GM12892 (cell line): ENCODE measurements at regions not wholly inside any gene's neighbourhood (a gene's known extent, or its start where the extent isn't known, plus 50 kb on each side); places are given as distances from the start of the nearest gene placed in this dataset.

ENCODE experiments used
- DNase-seq: peaks from one replicate; pipeline ENCODE4 v3.0.0; 2011; ENCODE audit not compliant: insufficient read length
- FAIRE-seq: peaks from 2 replicates; lab custom pipeline; 2011; peaks lifted over from hg19 to GRCh38; lab: Jason Lieb, UNC
- POLR2A ChIP-seq: IDR thresholded peaks from 2 replicates; pipeline ENCODE4 v1.6.1; 2011; ENCODE audit warnings: low read depth, low read length, control low read depth
- POLR2AphosphoS5 ChIP-seq: IDR thresholded peaks from 2 replicates; pipeline ENCODE4 v1.6.1; 2011; ENCODE audit warnings: low read depth, low read length, control low read depth
- TAF1 ChIP-seq: IDR thresholded peaks from 2 replicates; pipeline ENCODE4 v1.6.1; 2011; ENCODE audit warnings: low read depth, mild to moderate bottlenecking, control low read depth, low read length, borderline replicate concordance

DNA sequence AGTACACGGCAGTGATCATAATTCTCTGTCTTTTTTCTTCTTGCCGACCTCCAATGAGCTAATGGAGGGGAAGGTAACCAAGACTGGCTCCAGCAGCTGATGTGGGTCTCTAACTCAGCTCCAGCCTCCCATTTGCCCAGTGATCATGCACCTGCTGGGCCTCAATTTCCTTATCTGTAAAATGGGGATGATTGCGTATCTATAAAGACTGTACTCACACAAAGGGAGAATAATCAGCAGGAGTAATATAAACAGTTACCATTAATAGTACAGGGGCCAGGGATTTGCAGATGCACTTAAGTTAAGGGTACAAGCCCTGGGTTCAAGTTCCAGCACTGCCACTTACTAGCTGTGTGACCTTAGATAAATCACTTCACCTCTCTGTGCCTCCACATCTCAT is 204.9 kb upstream of the LHX5 start:
- FAIRE-seq (no peak), DNase-seq (no peak)
- TF ChIP-seq POLR2A (no peak), POLR2AphosphoS5 (no peak), TAF1 (no peak)

- DNase-seq (no peak), FAIRE-seq (no peak)
- TF ChIP-seq POLR2AphosphoS5 (no peak), POLR2A (no peak), TAF1 (no peak)
Observed at GRCh38 chr12:113676117-113676516, 204.4 kb upstream of the LHX5 start.

DNA sequence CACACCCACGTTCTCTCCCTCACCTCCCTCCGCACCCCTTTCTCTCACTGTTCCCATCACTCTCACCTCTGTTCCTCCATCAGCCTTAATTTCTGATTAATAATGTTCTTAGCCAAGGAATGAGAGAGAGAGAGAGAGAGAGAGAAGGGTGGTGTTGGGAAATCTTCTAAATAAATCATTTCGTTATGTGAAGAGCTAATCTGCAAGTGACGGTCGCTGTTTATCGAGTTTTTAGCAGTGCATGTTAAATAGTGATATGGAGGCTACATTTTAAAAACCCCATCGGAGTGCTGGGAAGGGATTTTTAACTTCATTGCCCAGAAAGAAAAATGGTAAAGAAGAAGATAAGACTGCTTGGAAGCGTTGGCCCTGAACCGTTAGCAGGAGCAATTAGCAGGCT is 203.3 kb upstream of the LHX5 start:
- TF ChIP-seq TAF1 (no peak), POLR2AphosphoS5 (no peak), POLR2A (no peak)
- FAIRE-seq (no peak), DNase-seq (no peak)

GRCh38 chr12:113674302-113674701 is 202.6 kb upstream of the LHX5 start:
- FAIRE-seq, result no peak
- no peak for TF ChIP-seq POLR2A
- no peak for TF ChIP-seq POLR2AphosphoS5
- no peak for TF ChIP-seq TAF1
- no peak for DNase-seq

DNA sequence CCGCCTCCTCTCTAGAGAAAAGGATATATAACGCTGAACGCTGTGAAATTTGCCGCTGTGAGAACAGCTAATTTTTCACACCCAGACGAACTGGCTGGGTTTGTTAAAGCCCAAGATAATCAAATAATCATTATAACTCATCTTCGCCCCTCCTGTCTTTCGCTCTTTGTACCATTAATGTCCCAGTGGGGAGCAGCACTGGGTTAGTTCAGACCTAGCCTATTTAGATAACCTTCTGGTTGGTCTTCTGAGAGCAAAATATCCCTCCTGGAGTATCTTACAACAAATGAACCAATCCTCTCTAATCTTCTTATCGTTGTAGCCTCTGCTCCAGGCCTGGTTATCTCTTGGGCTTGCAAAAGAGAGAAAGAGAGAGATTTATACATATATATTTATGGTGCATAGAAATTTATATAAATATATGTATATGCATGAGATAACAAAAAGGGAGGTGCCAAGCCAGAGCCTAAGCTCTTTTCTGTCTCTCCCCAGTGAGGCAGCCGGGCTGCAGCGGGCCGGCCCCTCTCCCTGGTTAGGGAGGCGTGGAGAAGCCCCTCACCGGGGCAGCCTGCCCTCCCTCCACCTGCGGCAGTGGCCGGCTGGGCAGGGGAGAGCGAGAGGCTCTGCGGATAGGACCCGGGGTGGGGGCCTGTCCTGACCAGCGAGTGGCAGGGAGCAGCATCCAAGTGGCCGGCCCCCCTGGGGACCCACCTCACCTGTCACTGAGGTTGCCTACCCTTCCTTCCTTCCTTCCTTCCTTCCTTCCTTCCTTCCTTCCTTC is 202.0 kb upstream of the LHX5 start:
- FAIRE-seq (no peak), DNase-seq (no peak)
- no peak for TF ChIP-seq POLR2AphosphoS5
- TF ChIP-seq TAF1, result no peak
- TF ChIP-seq POLR2A, result no peak

GRCh38 chr12:113670742-113671141 is 199.1 kb upstream of the LHX5 start:
- FAIRE-seq (no peak), DNase-seq (no peak)
- no peak for TF ChIP-seq POLR2A

DNA sequence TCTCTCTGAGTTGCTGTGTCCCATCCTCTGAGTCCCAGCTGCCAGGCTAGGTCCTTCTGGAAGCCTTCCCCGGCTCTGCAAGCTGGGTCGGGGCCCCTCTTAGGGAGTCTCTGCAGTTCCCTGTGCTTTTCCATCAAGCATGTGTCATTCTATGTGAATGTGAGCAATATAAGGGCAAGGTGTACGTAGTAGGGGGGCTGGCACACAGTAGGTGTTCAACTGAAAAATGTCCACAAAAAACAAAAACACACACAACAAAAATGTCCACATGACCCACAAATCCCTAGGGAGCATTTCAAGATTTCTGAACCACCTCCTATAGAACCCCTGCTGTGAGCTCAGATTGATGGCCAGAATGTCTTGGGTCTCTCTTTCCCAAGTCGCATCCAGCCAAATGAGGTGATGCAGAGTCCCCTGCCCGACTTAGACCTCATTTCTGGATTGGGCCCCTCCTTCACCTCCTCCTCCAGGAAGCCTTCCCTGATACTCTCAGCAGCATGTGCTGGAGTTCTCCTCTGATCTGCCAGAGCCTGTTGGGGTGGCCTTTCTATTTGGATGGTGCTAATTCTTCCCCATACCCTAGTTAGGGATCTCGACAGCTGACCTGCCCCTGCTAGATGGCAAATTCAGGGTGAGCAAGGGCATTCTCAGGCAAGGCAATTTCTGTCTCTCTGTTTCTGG is 196.1 kb upstream of the LHX5 start:
- FAIRE-seq (no peak), DNase-seq (no peak)
- no peak for TF ChIP-seq POLR2A
- no peak for TF ChIP-seq TAF1
- TF ChIP-seq POLR2AphosphoS5, result no peak

DNA sequence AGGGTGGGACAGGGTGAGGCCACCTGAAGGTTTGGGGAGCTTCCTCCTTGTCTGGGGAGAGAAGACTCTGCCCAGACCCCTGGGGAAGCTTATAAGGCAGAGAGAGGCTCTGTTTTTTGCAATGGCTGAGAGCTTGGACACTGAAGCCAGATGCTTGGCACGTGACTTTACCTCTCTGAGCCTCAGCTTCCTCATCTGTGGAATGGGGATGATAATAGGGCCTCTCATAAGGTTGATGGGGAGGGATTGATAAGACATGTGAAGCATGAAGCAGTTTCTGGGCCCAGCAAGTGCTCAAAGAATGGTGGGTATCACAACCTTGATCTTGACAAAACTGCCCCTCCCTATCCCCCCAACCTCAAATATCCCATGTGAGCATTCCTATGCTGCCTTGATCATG is 195.4 kb upstream of the LHX5 start:
- DNase-seq (no peak), FAIRE-seq (no peak)
- TF ChIP-seq POLR2A, result no peak
- TF ChIP-seq TAF1, result no peak
- TF ChIP-seq POLR2AphosphoS5, result no peak

DNA sequence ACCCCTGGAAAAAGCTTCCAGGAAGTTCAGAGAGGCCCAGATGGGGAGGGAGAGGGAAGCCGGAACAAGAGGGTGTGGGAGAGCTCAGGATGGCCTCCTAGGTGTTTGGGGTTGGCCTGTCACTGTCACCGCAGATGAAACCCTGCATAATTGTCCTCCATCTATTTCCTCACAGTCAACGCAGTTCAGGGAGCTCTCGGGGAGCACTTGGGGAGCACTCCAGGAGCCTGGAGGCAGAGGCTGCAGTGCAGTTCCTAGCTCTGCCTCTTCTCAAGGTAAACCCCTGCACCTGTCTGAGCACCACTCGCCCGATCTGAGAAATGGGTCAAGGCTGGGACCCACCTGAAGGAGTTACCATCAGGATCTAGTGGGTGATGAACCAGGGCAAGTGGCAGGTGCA is 194.6 kb upstream of the LHX5 start:
- TF ChIP-seq POLR2A, result no peak
- no peak for TF ChIP-seq TAF1
- no peak for TF ChIP-seq POLR2AphosphoS5
- no peak for FAIRE-seq

DNA sequence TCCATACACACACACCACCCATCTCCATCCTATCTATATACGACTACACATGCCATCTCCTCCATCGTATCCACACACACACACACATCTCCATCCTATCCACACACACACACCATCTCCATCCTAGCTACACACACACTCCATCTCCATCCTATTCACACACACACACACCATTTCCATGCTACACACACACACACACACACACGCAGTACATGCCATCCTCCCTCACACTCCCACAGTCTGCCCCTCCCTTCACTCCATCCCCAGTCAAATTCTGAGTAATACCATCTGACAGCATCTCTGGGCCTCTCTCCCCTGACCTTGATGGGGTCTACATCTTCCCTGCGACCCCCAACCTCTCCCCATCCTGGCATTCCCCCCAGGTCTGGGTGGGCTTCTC is 193.8 kb upstream of the LHX5 start:
- no peak for FAIRE-seq
- no peak for DNase-seq
- TF ChIP-seq POLR2A, result no peak
- no peak for TF ChIP-seq TAF1
- TF ChIP-seq POLR2AphosphoS5, result no peak

More for the DNA sequence above, 194.6 kb upstream of the LHX5 start:
- no peak for DNase-seq

- TF ChIP-seq POLR2A (no peak), POLR2AphosphoS5 (no peak), TAF1 (no peak)
- no peak for FAIRE-seq
Observed at GRCh38 chr12:113664224-113664681, 192.6 kb upstream of the LHX5 start.

GRCh38 chr12:113663396-113663795 is 191.7 kb upstream of the LHX5 start:
- TF ChIP-seq POLR2AphosphoS5, result no peak
- DNase-seq (no peak), FAIRE-seq (no peak)

More at GRCh38 chr12:113664224-113664681, 192.6 kb upstream of the LHX5 start:
- DNase-seq, result no peak
